ENCODE measurements at regions not wholly inside any gene's neighbourhood (a gene's known extent, or its start where the extent isn't known, plus 50 kb on each side); places are given as distances from the start of the nearest gene placed in this dataset.

DNA sequence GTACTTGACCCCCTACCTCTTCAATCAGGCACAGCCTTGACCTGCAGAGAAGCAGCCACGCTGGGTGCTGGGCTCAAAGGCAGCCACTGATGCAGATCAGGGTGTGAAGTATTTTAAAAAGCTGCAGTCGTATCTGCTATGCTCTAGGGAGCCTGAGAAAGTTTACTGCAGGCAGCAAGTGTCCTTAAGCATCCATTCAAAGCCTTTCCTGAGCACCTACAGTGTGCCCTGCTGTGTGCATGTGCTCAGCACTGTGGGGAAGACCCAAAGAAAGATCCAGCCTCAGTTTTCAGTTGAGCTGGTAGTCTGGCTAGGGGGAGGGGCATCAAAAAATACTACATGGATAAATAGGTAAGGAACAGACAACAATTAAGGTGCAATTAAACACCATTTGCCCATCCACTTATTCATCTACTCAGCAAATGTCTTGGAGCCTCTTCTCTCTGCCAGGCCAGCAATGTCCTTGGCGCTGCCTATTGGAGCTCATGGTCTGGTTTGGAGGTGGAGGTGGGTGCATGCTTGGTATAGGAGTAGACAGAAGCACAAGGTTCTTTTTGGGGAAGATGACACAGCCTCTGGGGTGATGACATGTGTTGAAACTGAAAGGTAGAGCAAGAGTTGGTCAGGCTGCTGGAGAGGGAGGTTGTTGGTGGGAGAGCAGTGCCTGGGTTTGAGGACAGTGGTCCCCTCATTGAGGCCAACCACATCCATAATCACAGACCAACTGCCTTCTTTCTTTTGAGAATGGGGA lies 85.9 kb upstream of the PRR23C start:
- TF ChIP-seq, protein P1, sequence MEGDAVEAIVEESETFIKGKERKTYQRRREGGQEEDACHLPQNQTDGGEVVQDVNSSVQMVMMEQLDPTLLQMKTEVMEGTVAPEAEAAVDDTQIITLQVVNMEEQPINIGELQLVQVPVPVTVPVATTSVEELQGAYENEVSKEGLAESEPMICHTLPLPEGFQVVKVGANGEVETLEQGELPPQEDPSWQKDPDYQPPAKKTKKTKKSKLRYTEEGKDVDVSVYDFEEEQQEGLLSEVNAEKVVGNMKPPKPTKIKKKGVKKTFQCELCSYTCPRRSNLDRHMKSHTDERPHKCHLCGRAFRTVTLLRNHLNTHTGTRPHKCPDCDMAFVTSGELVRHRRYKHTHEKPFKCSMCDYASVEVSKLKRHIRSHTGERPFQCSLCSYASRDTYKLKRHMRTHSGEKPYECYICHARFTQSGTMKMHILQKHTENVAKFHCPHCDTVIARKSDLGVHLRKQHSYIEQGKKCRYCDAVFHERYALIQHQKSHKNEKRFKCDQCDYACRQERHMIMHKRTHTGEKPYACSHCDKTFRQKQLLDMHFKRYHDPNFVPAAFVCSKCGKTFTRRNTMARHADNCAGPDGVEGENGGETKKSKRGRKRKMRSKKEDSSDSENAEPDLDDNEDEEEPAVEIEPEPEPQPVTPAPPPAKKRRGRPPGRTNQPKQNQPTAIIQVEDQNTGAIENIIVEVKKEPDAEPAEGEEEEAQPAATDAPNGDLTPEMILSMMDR (IDR thresholded peaks at IDR 0.05; ENCODE audit: insufficient read depth, low read length, missing control alignments), result no peak
- H3K4me3 ChIP-seq (ENCODE audit: low read depth, low read length), result no peak overlapping the region
- DNase-seq (ENCODE audit: low read depth, low spot score), result no peak
- POLR2A ChIA-PET, result no interaction called here
- CTCF ChIA-PET, result interaction anchor here (1.8 to 2.7 kb wide), 2 partner anchors 19 to 198 kb away, joined by 4 to 9 read pairs; no protein-coding TSS in a partner anchor

DNA sequence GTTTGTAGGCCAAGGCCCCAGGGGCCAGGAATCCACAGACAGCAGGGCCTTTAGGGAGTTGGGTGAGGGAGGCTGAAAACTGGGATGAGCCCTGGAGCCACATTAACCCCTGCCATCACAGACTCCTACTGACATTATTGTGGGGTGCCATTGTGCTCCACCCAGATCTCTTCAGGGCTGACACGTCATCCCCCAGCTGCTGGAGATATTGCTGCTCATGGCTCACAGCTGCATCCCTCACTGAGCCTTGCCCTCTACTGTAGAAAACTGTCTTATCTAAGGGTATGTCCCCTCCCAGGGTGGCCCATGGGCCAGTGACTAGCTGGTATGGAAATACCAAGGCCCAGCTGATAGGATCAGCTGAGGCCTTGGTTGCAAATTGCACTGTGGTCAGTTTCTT lies 87.3 kb upstream of the PRR23C start:
- TF ChIP-seq, protein P1 (IDR thresholded peaks at IDR 0.05; ENCODE audit: insufficient read depth, low read length, missing control alignments), result no peak
- no peak overlapping the region for H3K4me3 ChIP-seq (ENCODE audit: low read depth, low read length)
- ChIA-PET POLR2A (no interaction called here), CTCF (interaction anchor here (1.3 kb wide), 1 partner anchor 20 kb away, joined by 4 read pairs; no protein-coding TSS in a partner anchor)
- DNase-seq (ENCODE audit: low read depth, low spot score), result no peak

DNA sequence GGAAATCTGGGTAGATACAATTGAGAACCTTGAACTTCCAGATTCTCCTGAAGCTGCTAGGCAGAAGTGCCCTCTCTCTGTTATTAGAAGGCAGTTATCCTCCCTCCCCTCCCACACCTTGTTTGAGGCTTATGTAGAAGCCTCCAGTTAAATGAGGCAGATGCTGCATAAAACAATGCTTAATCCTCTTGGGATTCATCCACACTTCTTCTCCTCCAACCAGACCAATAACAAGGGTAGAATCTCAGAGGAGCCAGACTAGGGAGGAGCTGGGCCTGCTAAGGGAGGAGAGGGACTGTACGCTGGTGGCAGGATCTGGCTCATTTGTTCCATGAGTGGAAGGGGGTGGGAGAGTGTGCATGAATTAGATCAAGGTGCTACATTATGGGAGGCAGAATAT lies 88.3 kb upstream of the PRR23C start:
- TF ChIP-seq, protein P1 (IDR thresholded peaks at IDR 0.05; ENCODE audit: insufficient read depth, low read length, missing control alignments), result no peak
- ChIA-PET CTCF (interaction anchor here (1.3 kb wide), 1 partner anchor 21 kb away, joined by 4 read pairs; no protein-coding TSS in a partner anchor), POLR2A (no interaction called here)
- no peak overlapping the region for H3K4me3 ChIP-seq (ENCODE audit: low read depth, low read length)
- DNase-seq (ENCODE audit: low read depth, low spot score), result no peak

DNA sequence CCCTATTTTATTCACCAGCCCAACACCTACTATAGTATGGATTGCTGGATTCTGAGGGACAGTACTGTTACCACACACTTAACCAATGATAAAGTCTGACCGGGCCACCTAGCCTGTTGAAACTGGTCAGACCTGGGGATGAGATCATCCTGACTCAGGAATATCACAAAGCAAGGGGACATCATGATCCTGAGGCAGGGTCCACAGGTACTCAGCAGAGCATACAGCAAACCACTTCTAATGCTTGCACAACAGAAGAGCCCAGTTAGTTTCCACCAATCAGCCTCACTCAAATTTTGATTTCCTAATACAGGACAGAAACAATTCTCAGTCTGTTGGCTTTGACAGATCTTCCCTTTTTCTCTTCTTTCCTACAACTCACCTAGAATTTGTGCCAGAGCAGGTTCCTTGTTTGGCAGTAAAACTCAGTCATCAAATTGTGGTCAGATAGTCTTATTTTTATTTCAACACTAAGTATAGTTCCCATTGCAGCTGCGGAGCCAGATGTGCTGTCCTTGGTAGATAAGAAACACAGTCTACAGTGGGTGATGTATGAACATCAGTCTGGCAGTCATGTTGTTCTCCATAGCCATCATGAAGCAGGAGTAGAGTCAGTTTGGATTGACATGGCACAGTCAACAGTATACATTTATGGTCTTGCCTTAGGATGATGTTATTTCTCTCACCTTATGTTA lies 90.1 kb upstream of the PRR23C start:
- no peak for DNase-seq (ENCODE audit: low read depth, low spot score)
- ChIA-PET CTCF (interaction anchor here (1.4 kb wide), 1 partner anchor 22 kb away, joined by 5 read pairs; no protein-coding TSS in a partner anchor), POLR2A (no interaction called here)
- TF ChIP-seq, protein P1 (IDR thresholded peaks at IDR 0.05; ENCODE audit: insufficient read depth, low read length, missing control alignments), result no peak
- H3K4me3 ChIP-seq (ENCODE audit: low read depth, low read length), result no peak overlapping the region

DNA sequence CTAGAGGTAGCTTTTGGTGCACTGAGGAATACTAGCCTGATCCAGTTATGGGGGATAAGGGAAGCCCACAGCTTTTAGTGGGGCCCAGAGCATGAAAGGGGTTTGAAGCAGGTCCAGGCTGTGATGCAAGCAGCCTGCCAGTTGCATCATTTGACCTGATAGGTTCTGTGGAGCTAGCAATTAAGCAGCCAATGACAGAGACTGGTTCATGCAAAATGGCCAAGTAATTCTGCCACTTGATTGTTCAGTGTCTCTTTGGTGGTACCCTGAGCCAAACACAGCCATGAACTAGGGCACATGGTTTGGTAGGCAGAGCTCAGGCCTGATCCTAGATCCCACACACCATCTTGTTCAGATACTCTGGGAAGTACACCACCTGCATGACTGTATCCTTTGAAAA lies 91.0 kb upstream of the PRR23C start:
- TF ChIP-seq, protein P1 (IDR thresholded peaks at IDR 0.05; ENCODE audit: insufficient read depth, low read length, missing control alignments), result no peak
- ChIA-PET POLR2A (no interaction called here), CTCF (interaction anchor here (0.9 to 1.4 kb wide), 2 partner anchors 23 to 25 kb away, joined by 3 to 5 read pairs; no protein-coding TSS in a partner anchor)
- no peak for DNase-seq (ENCODE audit: low read depth, low spot score)
- no peak overlapping the region for H3K4me3 ChIP-seq (ENCODE audit: low read depth, low read length)
